ENCODE measurements at regions not wholly inside any gene's neighbourhood (a gene's known extent, or its start where the extent isn't known, plus 50 kb on each side); places are given as distances from the start of the nearest gene placed in this dataset.

- no peak for DNase-seq
- H3K36me3 ChIP-seq = no peaks in the 10 kb centered on the region
- no peaks in the 10 kb centered on the region for H3K4me1 ChIP-seq
- H3K9me3 ChIP-seq = peaks cover 0 to 38% (median 10%) of the 10 kb centered on the region in 8 donors
- no peak overlapping the region for H3K4me3 ChIP-seq
- H3K27me3 ChIP-seq (replicated peaks in 1 of 7) = no peaks in the 10 kb centered on the region
- no peak for TF ChIP-seq CTCF (IDR thresholded peaks at IDR 0.05 in 8 of 11, conservative IDR thresholded peaks at IDR 0.05 in 3 of 11)
- H3K27ac ChIP-seq = no peak overlapping the region
- intact Hi-C loops (cut with DNase I; ENCODE audit: low total_unique reads) = no loop called here
These were observed 380.7 kb upstream of the PMFBP1 start for GRCh38 chr16:72552654-72553053.

- intact Hi-C loops (cut with DNase I; ENCODE audit: low total_unique reads) = no loop called here
- Histone ChIP-seq H3K36me3 (no peaks in the 10 kb centered on the region), H3K4me3 (no peak overlapping the region), H3K27me3 (replicated peaks in 1 of 7) (no peaks in the 10 kb centered on the region), H3K27ac (no peak overlapping the region), H3K9me3 (peaks cover 0 to 42% (median 10%) of the 10 kb centered on the region in 8 donors), H3K4me1 (no peaks in the 10 kb centered on the region)
- 88 to 98% (median 90%) methylated on average over 1 of the region's 1 CpG for WGBS, 5 donors
- TF ChIP-seq POLR2A (IDR thresholded peaks at IDR 0.05) = no peak
- DNase-seq = no peak
These were observed 379.7 kb upstream of the PMFBP1 start for GRCh38 chr16:72551649-72552048.

GRCh38 chr16:72549878-72550277 is 377.9 kb upstream of the PMFBP1 start:
- 91 to 98% (median 95%) methylated on average over 2 of the region's 2 CpGs for WGBS, 5 donors
- no peaks in the 10 kb centered on the region for H3K36me3 ChIP-seq
- intact Hi-C loops (cut with DNase I; ENCODE audit: low total_unique reads) = no loop called here
- peaks cover 0 to 47% (median 10%) of the 10 kb centered on the region in 8 donors for H3K9me3 ChIP-seq
- no peaks in the 10 kb centered on the region for H3K4me1 ChIP-seq
- no peak overlapping the region for H3K27ac ChIP-seq
- no peaks in the 10 kb centered on the region for H3K27me3 ChIP-seq (replicated peaks in 1 of 7)
- TF ChIP-seq CTCF (IDR thresholded peaks at IDR 0.05 in 8 of 11, conservative IDR thresholded peaks at IDR 0.05 in 3 of 11) = no peak
- H3K4me3 ChIP-seq = no peak overlapping the region
- no peak for DNase-seq

GRCh38 chr16:72542102-72542501 is 370.1 kb upstream of the PMFBP1 start:
- Histone ChIP-seq H3K4me1 (no peaks in the 10 kb centered on the region), H3K36me3 (no peaks in the 10 kb centered on the region), H3K27me3 (replicated peaks in 1 of 7) (no peaks in the 10 kb centered on the region), H3K4me3 (no peak overlapping the region), H3K9me3 (peaks cover 0 to 4% (median 0%) of the 10 kb centered on the region in 8 donors), H3K27ac (no peak overlapping the region)
- intact Hi-C loops (cut with DNase I; ENCODE audit: low total_unique reads) = no loop called here
- no peak for DNase-seq
- no peak for TF ChIP-seq POLR2AphosphoS5 (IDR thresholded peaks at IDR 0.05)
- no peak for TF ChIP-seq POLR2A (IDR thresholded peaks at IDR 0.05)
- 93 to 98% (median 96%) methylated on average over 2 of the region's 2 CpGs for WGBS, 5 donors

- intact Hi-C loops (cut with DNase I; ENCODE audit: low total_unique reads) = no loop called here
- no peaks in the 10 kb centered on the region for H3K36me3 ChIP-seq
- H3K9me3 ChIP-seq = no peaks in the 10 kb centered on the region
- no peak overlapping the region for H3K27ac ChIP-seq
- H3K4me3 ChIP-seq = no peak overlapping the region
- no peak for DNase-seq
- H3K4me1 ChIP-seq = no peaks in the 10 kb centered on the region
- TF ChIP-seq POLR2A (IDR thresholded peaks at IDR 0.05) = no peak
- no peak for TF ChIP-seq CTCF (IDR thresholded peaks at IDR 0.05 in 8 of 11, conservative IDR thresholded peaks at IDR 0.05 in 3 of 11)
- TF ChIP-seq POLR2AphosphoS5 (IDR thresholded peaks at IDR 0.05) = no peak
- no peaks in the 10 kb centered on the region for H3K27me3 ChIP-seq (replicated peaks in 1 of 7)
These were observed 365.7 kb upstream of the PMFBP1 start for GRCh38 chr16:72537664-72538063.
